ENCODE measurements at regions not wholly inside any gene's neighbourhood (a gene's known extent, or its start where the extent isn't known, plus 50 kb on each side); places are given as distances from the start of the nearest gene placed in this dataset.

GRCh38 chr4:164551713-164552040 lies 202.3 kb upstream of the SMIM31 start:
- no peak for TF ChIP-seq POLR2AphosphoS5 (IDR thresholded peaks at IDR 0.05)
- TF ChIP-seq CTCF (IDR thresholded peaks at IDR 0.05) = no peak
- TF ChIP-seq POLR2A (IDR thresholded peaks at IDR 0.05) = no peak

Measured in breast epithelium (tissue), 3 donors.